ENCODE measurements at regions not wholly inside any gene's neighbourhood (a gene's known extent, or its start where the extent isn't known, plus 50 kb on each side); places are given as distances from the start of the nearest gene placed in this dataset.

DNA sequence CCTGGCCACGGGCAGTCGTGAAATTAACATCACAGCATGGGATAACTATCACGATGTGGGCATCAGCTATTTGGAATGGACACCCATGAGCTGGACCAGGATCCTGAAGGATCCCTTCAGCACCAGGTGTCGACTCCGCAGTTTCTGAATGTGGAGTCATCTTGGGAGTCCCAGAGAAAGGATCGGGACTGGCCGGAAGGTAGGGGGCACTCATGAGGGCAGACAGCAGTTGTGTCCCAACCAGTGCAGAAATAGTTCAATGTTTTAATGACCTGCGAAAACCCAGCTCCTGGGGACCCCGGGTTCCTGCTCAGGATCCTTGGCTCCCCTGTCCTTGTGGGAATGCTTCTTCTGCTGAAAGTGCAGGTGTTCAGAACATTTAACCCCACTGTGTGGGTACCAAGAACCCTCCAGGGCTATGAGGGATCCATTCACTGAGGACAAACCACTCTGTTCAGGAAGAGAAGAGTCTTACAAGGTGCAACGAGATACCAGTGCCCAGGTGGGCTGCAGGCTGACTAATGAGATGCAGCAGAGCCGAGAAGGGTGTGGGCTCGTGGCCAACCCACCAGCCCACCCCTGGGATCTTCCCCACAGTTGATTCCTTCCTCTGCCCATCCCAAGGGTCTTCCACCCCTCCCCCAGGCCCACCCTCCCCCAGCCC, 154.8 kb downstream of the SALL1 start:
- DNase-seq (ENCODE audit: low read depth in 2 of 2): no peak

DNA sequence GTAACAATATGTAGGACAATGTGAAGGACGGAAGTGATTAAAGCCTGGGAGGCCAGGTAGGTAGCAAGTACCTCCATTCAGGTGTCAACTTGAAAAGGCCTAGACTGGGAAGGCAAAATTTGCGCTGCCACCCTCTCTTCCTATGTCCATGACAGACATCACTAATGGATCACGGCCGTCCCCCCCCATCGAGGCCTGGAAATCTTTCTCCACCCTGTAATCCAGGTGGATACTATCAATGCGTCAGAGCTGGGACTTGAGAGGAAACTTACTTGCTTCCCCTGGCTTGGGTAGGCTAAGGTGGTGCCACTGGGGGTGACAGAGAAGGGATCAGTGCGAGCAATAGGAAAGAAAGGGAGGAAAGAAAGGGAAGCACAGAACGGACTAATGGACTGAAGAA, 156.1 kb downstream of the SALL1 start:
- DNase-seq (ENCODE audit: low read depth in 2 of 2): no peak

DNA sequence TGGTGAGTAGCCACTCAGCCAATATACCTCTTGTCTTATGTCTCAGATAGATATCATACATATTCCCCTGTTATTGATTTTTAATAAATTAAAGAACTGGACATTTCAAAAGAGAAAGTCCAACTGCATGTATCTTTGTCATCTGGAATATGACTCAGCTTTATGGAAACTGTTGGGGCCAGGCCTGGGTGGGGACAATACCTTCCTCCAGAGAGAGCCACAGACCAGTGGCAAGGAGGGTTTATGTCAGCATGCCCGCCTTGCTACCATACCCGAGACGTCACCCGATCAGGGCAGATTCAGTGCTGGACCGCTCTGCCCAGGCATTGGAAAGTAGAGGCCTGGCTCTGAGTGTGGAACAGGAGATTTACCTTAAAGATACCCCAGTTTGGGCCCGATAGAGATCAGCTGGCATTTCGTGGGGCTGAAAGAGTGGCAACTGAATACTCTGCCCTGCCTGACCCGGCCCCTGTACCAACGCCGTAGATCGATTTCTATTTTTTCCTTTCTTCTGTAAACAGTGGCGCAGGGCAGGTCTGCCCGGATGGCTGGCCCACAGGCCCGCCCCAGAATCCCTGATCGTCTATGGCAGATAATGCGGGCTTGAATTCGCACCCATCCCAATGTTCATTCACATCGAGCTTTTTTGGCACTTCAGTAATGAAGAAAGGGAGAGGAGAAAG, 158.6 kb downstream of the SALL1 start:
- no peak for DNase-seq (ENCODE audit: low read depth in 2 of 2)

DNA sequence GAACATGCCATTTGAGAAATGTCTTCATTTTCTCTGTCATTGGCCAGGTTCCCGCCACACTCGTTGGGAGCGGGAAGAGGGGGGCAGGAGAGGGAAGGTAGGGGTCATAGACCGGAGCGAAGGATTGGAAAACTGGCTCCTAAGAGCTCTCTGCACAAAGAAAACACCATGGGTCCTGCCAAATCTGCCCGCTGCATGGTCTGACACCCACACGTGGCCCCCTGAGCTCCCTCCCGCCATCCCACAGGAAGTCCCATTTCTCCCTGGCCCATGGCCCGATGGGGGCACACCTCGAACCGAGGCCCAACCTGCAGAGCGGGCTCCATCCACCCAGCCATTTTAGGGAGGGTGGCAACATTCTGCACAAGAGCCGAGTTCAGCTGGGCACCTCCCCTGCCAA, 159.6 kb downstream of the SALL1 start:
- no peak for DNase-seq (ENCODE audit: low read depth in 2 of 2)

- no peak for DNase-seq (ENCODE audit: low read depth in 2 of 2)
Observed at GRCh38 chr16:50991006-50991405, 160.1 kb downstream of the SALL1 start.

DNA sequence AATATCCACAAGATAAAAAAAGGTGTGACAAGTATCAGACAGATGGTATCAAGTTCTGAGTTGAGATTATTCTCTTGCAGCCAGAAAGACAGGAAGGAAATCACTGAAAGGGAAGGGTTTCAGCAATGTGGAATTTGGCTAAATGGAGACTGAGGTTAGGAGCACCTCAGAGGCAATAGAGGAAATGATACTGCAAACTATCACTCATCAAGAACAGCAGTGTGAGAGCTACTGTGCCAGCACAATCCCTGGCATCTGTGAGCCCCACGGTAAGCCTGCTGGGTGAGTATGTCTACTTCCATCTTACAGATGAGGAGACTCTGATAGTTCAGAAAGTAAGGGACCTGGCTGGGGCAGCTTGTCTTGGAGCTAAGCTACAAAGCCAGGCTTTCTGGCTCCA, 162.0 kb downstream of the SALL1 start:
- DNase-seq (ENCODE audit: low read depth in 2 of 2): no peak

GRCh38 chr16:50988441-50988840, 162.6 kb downstream of the SALL1 start:
- no peak for DNase-seq (ENCODE audit: low read depth in 2 of 2)

DNA sequence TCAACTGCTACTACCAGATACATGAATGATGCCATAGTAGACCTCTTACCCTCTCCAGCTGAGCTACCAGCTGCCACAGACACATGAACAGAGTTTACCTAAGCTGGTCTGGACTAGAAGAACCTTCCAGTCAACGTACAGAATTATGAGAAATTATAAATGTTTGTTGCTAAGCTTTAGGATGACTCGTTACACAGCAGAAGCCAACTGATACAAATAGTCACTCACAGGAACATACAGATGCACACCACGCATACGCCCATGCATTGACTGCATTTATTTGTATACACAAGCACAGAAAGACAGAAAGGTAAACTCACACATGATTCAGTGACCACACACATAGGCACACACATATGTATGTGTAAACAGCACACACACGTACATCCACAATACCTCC, 164.6 kb downstream of the SALL1 start:
- DNase-seq (ENCODE audit: low read depth in 2 of 2): no peak

GRCh38 chr16:50985733-50986132, 165.3 kb downstream of the SALL1 start:
- no peak for DNase-seq (ENCODE audit: low read depth in 2 of 2)

- no peak for DNase-seq (ENCODE audit: low read depth in 2 of 2)
Observed at GRCh38 chr16:50984688-50985087, 166.4 kb downstream of the SALL1 start.

- no peak for DNase-seq (ENCODE audit: low read depth in 2 of 2)
Observed at GRCh38 chr16:50982808-50983207, 168.3 kb downstream of the SALL1 start.

- no peak for DNase-seq (ENCODE audit: low read depth in 2 of 2)
Observed at GRCh38 chr16:50981951-50982350, 169.1 kb downstream of the SALL1 start.

GRCh38 chr16:50980666-50981065, 170.4 kb downstream of the SALL1 start:
- no peak for DNase-seq (ENCODE audit: low read depth in 2 of 2)

GRCh38 chr16:50979806-50980620, 171.1 kb downstream of the SALL1 start:
- no peak for DNase-seq (ENCODE audit: low read depth in 2 of 2)

- DNase-seq (ENCODE audit: low read depth in 2 of 2): no peak
Observed at GRCh38 chr16:50977138-50977537, 173.9 kb downstream of the SALL1 start.

DNA sequence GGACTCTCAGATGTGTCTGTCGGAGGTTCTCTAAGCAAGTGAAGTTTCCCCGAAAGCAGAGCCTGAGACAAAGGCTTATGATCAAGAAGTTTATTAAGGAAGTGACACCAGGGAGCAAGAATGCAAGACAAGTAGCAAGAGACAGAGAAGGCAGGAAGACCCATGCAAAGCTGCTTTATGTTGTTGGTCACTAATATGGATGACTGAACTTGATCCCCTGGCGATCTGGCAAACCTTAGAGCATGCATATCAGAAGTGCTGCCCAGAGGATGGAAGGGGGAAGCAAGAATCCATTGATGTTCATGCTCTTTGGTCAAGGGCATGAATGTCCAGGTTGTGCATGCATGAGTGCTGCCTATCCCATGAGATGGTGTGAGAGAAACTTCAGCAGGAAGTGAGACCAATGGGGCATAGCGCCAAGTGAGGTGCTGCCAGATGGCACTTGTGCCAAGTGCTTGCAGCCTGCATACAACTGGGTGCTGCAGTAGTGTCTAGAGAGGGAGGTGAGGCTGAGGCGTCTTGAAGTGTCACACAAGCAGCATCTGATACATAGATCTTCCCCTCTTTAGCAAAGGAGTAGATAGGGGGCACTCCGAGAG, 176.5 kb downstream of the SALL1 start:
- no peak for DNase-seq (ENCODE audit: low read depth in 2 of 2)

- DNase-seq (ENCODE audit: low read depth in 2 of 2): no peak
Observed at GRCh38 chr16:50972876-50973275, 178.2 kb downstream of the SALL1 start.

GRCh38 chr16:50970281-50970680, 180.8 kb downstream of the SALL1 start:
- no peak for DNase-seq (ENCODE audit: low read depth in 2 of 2)

DNA sequence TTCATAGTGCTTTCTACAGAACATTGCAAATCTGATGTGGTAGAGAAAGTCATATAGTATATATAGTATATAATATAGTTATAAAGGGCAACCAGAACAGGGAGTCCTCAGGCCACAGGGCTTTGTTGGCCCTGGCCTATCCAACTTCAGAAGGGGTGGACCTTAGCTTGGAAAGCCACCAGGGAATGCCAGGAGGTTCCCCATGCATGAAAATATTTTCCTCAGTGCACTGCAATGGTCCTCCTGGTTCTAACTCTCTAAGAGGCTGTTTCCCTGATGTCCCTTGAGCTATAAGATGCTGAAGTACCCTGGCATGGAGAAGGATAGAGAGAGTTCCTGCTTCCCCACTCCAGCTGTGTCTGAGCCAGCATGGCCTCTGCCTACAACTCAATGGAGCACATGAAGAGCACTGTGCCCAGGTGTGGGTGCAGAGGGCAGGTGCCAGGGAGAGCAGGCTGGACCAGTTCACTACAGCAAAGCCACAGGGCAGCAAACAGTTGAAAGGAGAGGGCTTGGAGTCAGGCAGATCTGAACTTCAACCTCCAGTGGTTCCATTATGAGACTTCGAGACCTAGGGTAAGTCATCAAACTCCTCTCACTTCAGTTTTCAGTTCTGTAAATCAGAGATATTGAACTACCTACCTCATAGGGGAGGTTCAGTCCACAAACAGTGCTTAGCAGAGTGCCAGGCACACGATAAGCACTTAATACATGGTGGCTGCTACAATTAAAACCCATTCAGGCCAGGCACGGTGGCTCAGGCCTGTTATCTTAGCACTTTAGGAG, 183.1 kb downstream of the SALL1 start:
- no peak for DNase-seq (ENCODE audit: low read depth in 2 of 2)

DNA sequence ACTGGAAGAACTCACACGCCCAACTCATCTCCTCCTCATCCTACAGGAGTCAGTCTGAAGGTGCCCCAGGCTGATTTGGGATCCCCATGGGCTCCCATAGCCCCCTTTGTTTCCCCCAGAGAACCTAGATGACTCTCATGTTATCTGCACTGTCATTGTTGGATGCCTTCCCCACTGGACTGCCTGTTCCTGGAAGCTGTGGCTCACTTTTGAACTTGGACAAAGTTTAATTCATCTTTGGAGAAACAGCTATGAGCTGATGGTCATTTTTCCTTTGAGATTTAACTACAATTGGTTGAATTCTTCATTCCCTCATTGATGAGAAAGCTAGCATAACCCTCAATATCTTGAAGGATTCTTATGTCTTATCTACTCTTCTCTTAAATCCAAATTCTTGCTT, 186.6 kb downstream of the SALL1 start:
- no peak for DNase-seq (ENCODE audit: low read depth in 2 of 2)

DNA sequence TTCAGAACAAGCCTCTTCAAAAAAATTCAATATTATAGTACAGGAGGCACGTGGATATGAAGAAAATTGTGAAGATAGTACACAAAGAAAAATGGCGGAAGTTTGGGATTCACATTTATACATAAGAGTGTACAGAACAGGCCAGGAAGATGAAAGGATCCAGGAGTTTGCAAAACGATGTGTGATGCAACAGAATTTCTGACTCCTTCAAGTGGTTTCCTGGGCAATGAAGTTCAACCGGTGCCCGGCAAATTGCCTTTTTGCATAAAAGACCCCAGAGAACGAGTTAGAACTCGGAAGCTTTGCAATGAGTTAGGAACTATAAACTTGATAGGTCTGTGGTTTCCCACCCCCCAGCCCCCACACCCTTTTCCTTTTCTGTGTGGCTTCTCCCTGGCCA, 189.1 kb downstream of the SALL1 start:
- no peak for DNase-seq (ENCODE audit: low read depth in 2 of 2)
